Nephron progenitor cell (in vitro differentiated cells): ENCODE measurements at regions not wholly inside any gene's neighbourhood (a gene's known extent, or its start where the extent isn't known, plus 50 kb on each side); places are given as distances from the start of the nearest gene placed in this dataset.

Experiments
- DNase-seq: peaks from one replicate; pipeline ENCODE4 v3.0.0; 2021
- H3K27ac Mint-ChIP-seq: 2 replicates; pipeline ENCODE4 v1.8.0; 2021; ENCODE audit warnings: mild to moderate bottlenecking, moderate library complexity, mixed read lengths
- H3K27me3 Mint-ChIP-seq: 2 replicates; pipeline ENCODE4 v1.8.0; 2021; ENCODE audit warnings: mild to moderate bottlenecking, low read depth, mixed read lengths; ENCODE audit not compliant: poor library complexity
- H3K36me3 Mint-ChIP-seq: 2 replicates; pipeline ENCODE4 v1.8.0; 2021; ENCODE audit warnings: low read depth, mixed read lengths
- H3K4me1 Mint-ChIP-seq: 2 replicates; pipeline ENCODE4 v1.8.0; 2021; ENCODE audit warnings: mixed read lengths
- H3K4me3 Mint-ChIP-seq: 2 replicates; pipeline ENCODE4 v1.8.0; 2021; ENCODE audit warnings: mild to moderate bottlenecking, moderate library complexity, mixed read lengths
- H3K9me3 Mint-ChIP-seq: 2 replicates; pipeline ENCODE4 v1.8.0; 2021; ENCODE audit warnings: mild to moderate bottlenecking, moderate library complexity, mixed read lengths
- CTCF ChIP-seq: fragments of 200-600 bp; sonication (generic); IDR thresholded peaks from 2 replicates; pipeline ENCODE4 v1.5.0; 2021; ENCODE audit warnings: antibody characterized with exemption

- peaks cover 5% of the 10 kb centered on the region for H3K4me1 Mint-ChIP-seq
- no peaks in the 10 kb centered on the region for H3K9me3 Mint-ChIP-seq
- no peaks in the 10 kb centered on the region for H3K36me3 Mint-ChIP-seq
Measured at GRCh38 chr18:45119876-45120275, 439.2 kb downstream of the SETBP1 start.

GRCh38 chr18:45121146-45121545 is 440.5 kb downstream of the SETBP1 start:
- peaks cover 3% of the 10 kb centered on the region for H3K27me3 Mint-ChIP-seq
- no peaks in the 10 kb centered on the region for H3K9me3 Mint-ChIP-seq
- TF ChIP-seq CTCF = no peak
- H3K27ac Mint-ChIP-seq = no peak overlapping the region
- DNase-seq = no peak
- H3K4me1 Mint-ChIP-seq = no peaks in the 10 kb centered on the region
- no peak overlapping the region for H3K4me3 Mint-ChIP-seq
- H3K36me3 Mint-ChIP-seq = no peaks in the 10 kb centered on the region

More at GRCh38 chr18:45119876-45120275, 439.2 kb downstream of the SETBP1 start:
- H3K27ac Mint-ChIP-seq = no peak overlapping the region
- H3K4me3 Mint-ChIP-seq = no peak overlapping the region
- peaks cover 3% of the 10 kb centered on the region for H3K27me3 Mint-ChIP-seq
- TF ChIP-seq CTCF = no peak
- DNase-seq = no peak

GRCh38 chr18:45122506-45122905 is 441.8 kb downstream of the SETBP1 start:
- DNase-seq = no peak
- no peak overlapping the region for H3K27ac Mint-ChIP-seq
- TF ChIP-seq CTCF = no peak

GRCh38 chr18:45127405-45127804 is 446.7 kb downstream of the SETBP1 start:
- H3K36me3 Mint-ChIP-seq = no peaks in the 10 kb centered on the region
- H3K27me3 Mint-ChIP-seq = peaks cover 10% of the 10 kb centered on the region
- no peak overlapping the region for H3K4me3 Mint-ChIP-seq
- no peak for TF ChIP-seq CTCF
- no peak overlapping the region for H3K27ac Mint-ChIP-seq
- DNase-seq = no peak
- H3K4me1 Mint-ChIP-seq = peaks cover 4% of the 10 kb centered on the region
- no peaks in the 10 kb centered on the region for H3K9me3 Mint-ChIP-seq

More at GRCh38 chr18:45122506-45122905, 441.8 kb downstream of the SETBP1 start:
- no peaks in the 10 kb centered on the region for H3K9me3 Mint-ChIP-seq
- no peak overlapping the region for H3K4me3 Mint-ChIP-seq
- H3K27me3 Mint-ChIP-seq = peaks cover 7% of the 10 kb centered on the region
- peaks cover 4% of the 10 kb centered on the region for H3K4me1 Mint-ChIP-seq
- H3K36me3 Mint-ChIP-seq = no peaks in the 10 kb centered on the region

GRCh38 chr18:45133276-45133675 is 452.6 kb downstream of the SETBP1 start:
- peaks cover 12% of the 10 kb centered on the region for H3K27me3 Mint-ChIP-seq
- H3K4me1 Mint-ChIP-seq = no peaks in the 10 kb centered on the region
- no peak for TF ChIP-seq CTCF
- H3K27ac Mint-ChIP-seq = no peak overlapping the region
- H3K4me3 Mint-ChIP-seq = no peak overlapping the region
- DNase-seq = no peak
- no peaks in the 10 kb centered on the region for H3K36me3 Mint-ChIP-seq
- H3K9me3 Mint-ChIP-seq = no peaks in the 10 kb centered on the region

- H3K4me1 Mint-ChIP-seq = no peaks in the 10 kb centered on the region
Measured at GRCh38 chr18:45136381-45137086, 455.8 kb downstream of the SETBP1 start.

More at GRCh38 chr18:45136381-45137086, 455.8 kb downstream of the SETBP1 start:
- peaks cover 7% of the 10 kb centered on the region for H3K36me3 Mint-ChIP-seq
- H3K27me3 Mint-ChIP-seq = peaks cover 10% of the 10 kb centered on the region
- no peak for TF ChIP-seq CTCF
- peaks cover 21% of the 10 kb centered on the region for H3K9me3 Mint-ChIP-seq
- no peak overlapping the region for H3K27ac Mint-ChIP-seq
- no peak overlapping the region for H3K4me3 Mint-ChIP-seq
- no peak for DNase-seq
